B cell (primary cell): ENCODE measurements at regions not wholly inside any gene's neighbourhood (a gene's known extent, or its start where the extent isn't known, plus 50 kb on each side); places are given as distances from the start of the nearest gene placed in this dataset.

Experiments
- ATAC-seq: fragments of 200-7000 bp; cut with Tn5 transposase; one replicate; pipeline ENCODE4 v1.10.0; 2021; ENCODE audit warnings: low read depth, mild to moderate bottlenecking, moderate number of reproducible peaks, moderate library complexity
- CTCF ChIA-PET: fragments of 350-600 bp; sonication (Branson Sonifier 250); formaldehyde crosslinking; loops from one replicate; lab custom pipeline; 2021; ENCODE audit warnings: antibody characterized with exemption, inconsistent platforms; lab: Charles Lee
- POLR2A ChIA-PET: fragments of 350-600 bp; sonication (Branson Sonifier 250); formaldehyde crosslinking; loops from one replicate; lab custom pipeline; 2021; ENCODE audit warnings: antibody characterized with exemption; lab: Charles Lee
- DNase-seq: peaks from one replicate; pipeline ENCODE4 v3.0.0; 2013
- H2AFZ ChIP-seq: 2 replicates; pipeline ENCODE4 v1.6.1; 2012; ENCODE audit warnings: mild to moderate bottlenecking, low read depth, low read length; ENCODE audit not compliant: insufficient read depth, poor library complexity, severe bottlenecking
- H3K27ac ChIP-seq, 2 donors: 1 replicate in 1 of 2; 2 replicates in 1 of 2; pipeline ENCODE4 v1.5.1; 2012 to 2013; ENCODE audit warnings: low read length in 2 of 2, mild to moderate bottlenecking in 2 of 2, moderate library complexity in 1 of 2
- H3K27me3 ChIP-seq, 4 experiments: fragments of 200-600 bp in 1 of 4; sonication (generic) in 1 of 4; replicated peaks in 1 of 4; 1 replicate in 2 of 4; 2 replicates in 2 of 4; pipeline versions ENCODE4 v1.6.1 to v1.7.0; 2013 to 2016; ENCODE audit warnings: low read length in 3 of 4, mild to moderate bottlenecking in 2 of 4, mixed read lengths in 1 of 4, moderate library complexity in 1 of 4; ENCODE audit not compliant: insufficient read depth in 4 of 4, control insufficient read depth in 3 of 4; ENCODE audit errors: control extremely low read depth in 1 of 4
- H3K36me3 ChIP-seq, 2 experiments: replicated peaks in 1 of 2; 1 replicate in 1 of 2; 2 replicates in 1 of 2; pipeline versions ENCODE4 v1.6.1 to v1.7.1; 2013; ENCODE audit warnings: low read length in 1 of 2; ENCODE audit not compliant: insufficient read depth in 2 of 2, control insufficient read depth in 1 of 2; ENCODE audit errors: control extremely low read depth in 1 of 2, extremely low read depth in 1 of 2
- H3K4me1 ChIP-seq, 2 donors: fragments of 200-600 bp in 1 of 2; sonication (generic) in 1 of 2; 1 replicate in 1 of 2; 2 replicates in 1 of 2; pipeline versions ENCODE4 v1.5.1 to v1.6.1; 2013 to 2017; ENCODE audit warnings: low read length in 2 of 2; ENCODE audit not compliant: control insufficient read depth in 2 of 2, insufficient read depth in 2 of 2
- H3K4me2 ChIP-seq: replicated peaks from 2 replicates; pipeline ENCODE3; 2012; ENCODE audit warnings: mild to moderate bottlenecking, low read depth, low read length; ENCODE audit not compliant: poor library complexity, severe bottlenecking
- H3K4me3 ChIP-seq, 5 experiments: fragments of 200-600 bp in 1 of 5; sonication (generic) in 1 of 5; 1 replicate in 3 of 5; 2 replicates in 2 of 5; pipeline versions ENCODE4 v1.5.1 to v1.7.0; 2011 to 2016; ENCODE audit warnings: low read length in 4 of 5, mild to moderate bottlenecking in 4 of 5, low read depth in 2 of 5, control low read depth in 1 of 5, moderate library complexity in 1 of 5; ENCODE audit not compliant: insufficient read depth in 1 of 5; ENCODE audit errors: control extremely low read depth in 1 of 5, extremely low read depth in 1 of 5
- H3K79me2 ChIP-seq: fragments of 200-600 bp; sonication (generic); one replicate; pipeline ENCODE4 v1.6.0; 2016; ENCODE audit warnings: low read length; ENCODE audit not compliant: control insufficient read depth, insufficient read depth
- H3K9ac ChIP-seq: fragments of 200-600 bp; sonication (generic); 2 replicates; pipeline ENCODE4 v1.6.1; 2017; ENCODE audit warnings: mild to moderate bottlenecking, low read length, moderate library complexity
- H3K9me3 ChIP-seq, 3 donors: one replicate each; pipeline versions ENCODE4 v1.6.1 to v1.7.1; 2013; ENCODE audit warnings: low read length in 2 of 3; ENCODE audit not compliant: control insufficient read depth in 2 of 3, insufficient read depth in 1 of 3; ENCODE audit errors: control extremely low read depth in 1 of 3
- H4K20me1 ChIP-seq: 2 replicates; pipeline ENCODE4 v1.6.0; 2012; ENCODE audit warnings: mild to moderate bottlenecking, low read length; ENCODE audit not compliant: insufficient read depth, control insufficient read depth, poor library complexity, severe bottlenecking
- H3K27ac Mint-ChIP-seq: one replicate; pipeline ENCODE4 v1.8.0; 2021; ENCODE audit warnings: mixed read lengths
- H3K27me3 Mint-ChIP-seq: one replicate; pipeline ENCODE4 v1.8.0; 2021; ENCODE audit warnings: mixed read lengths
- H3K4me1 Mint-ChIP-seq: one replicate; pipeline ENCODE4 v1.8.0; 2021; ENCODE audit warnings: mixed read lengths
- H3K4me3 Mint-ChIP-seq: one replicate; pipeline ENCODE4 v1.8.0; 2021; ENCODE audit warnings: mixed read lengths
- H3K9me3 Mint-ChIP-seq: one replicate; pipeline ENCODE4 v1.8.0; 2022; ENCODE audit warnings: mixed read lengths; ENCODE audit not compliant: insufficient read depth
- EZH2 ChIP-seq: IDR thresholded peaks from 2 replicates; pipeline ENCODE4 v1.6.1; 2012; ENCODE audit warnings: borderline replicate concordance, low read depth, mild to moderate bottlenecking, moderate library complexity, low read length; ENCODE audit not compliant: insufficient read depth, poor library complexity, severe bottlenecking
- WGBS: methylation state at CpG from one replicate; pipeline ENCODE4 v1.1.5; 2013; ENCODE audit warnings: missing lambda C conversion rate; ENCODE audit not compliant: insufficient coverage; 5-methylcytosine and 5-hydroxymethylcytosine counted together
- intact Hi-C: fragments of 100-400 bp; cut with micrococcal nuclease; formaldehyde crosslinking; loops from one replicate; pipeline ENCODE4 v1.10.0; 2022
- TF ChIP-seq, protein P1 (sequence below): fragments of 200-600 bp; IDR thresholded peaks from one replicate; pipeline ENCODE4 v1.8.0; 2022; ENCODE audit warnings: antibody characterized with exemption, mild to moderate bottlenecking

DNA sequence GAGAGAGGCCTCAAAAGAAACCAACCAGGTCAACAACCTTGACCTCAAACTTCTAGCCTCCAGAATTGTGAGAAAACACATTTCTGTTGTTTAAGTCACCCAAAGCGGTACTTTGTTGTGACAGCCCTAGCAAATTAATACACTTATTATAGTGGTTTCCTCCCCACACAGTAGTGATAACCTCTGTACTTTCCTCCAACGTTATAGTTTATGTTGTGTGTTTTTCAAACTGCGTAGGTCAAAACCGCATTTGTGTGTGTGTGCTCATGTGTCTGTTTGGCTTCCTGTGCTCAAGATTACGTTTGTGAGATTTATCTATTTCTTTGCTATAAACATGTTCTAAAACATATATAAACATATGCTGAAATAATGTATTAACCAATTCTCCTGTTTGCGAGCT, 667.8 kb upstream of the USP24 start:
- Mint-ChIP-seq H3K27me3 (peaks cover 9% of the 10 kb centered on the region), H3K9me3 (no peaks in the 10 kb centered on the region), H3K27ac (no peak overlapping the region), H3K4me1 (no peaks in the 10 kb centered on the region), H3K4me3 (no peak overlapping the region)
- no peaks in the 10 kb centered on the region for H3K36me3 ChIP-seq
- WGBS = 100% methylated on average over 1 of the region's 6 CpGs
- no peak overlapping the region for H3K4me3 ChIP-seq
- H3K4me1 ChIP-seq = no peaks in the 10 kb centered on the region
- TF ChIP-seq, protein P1, sequence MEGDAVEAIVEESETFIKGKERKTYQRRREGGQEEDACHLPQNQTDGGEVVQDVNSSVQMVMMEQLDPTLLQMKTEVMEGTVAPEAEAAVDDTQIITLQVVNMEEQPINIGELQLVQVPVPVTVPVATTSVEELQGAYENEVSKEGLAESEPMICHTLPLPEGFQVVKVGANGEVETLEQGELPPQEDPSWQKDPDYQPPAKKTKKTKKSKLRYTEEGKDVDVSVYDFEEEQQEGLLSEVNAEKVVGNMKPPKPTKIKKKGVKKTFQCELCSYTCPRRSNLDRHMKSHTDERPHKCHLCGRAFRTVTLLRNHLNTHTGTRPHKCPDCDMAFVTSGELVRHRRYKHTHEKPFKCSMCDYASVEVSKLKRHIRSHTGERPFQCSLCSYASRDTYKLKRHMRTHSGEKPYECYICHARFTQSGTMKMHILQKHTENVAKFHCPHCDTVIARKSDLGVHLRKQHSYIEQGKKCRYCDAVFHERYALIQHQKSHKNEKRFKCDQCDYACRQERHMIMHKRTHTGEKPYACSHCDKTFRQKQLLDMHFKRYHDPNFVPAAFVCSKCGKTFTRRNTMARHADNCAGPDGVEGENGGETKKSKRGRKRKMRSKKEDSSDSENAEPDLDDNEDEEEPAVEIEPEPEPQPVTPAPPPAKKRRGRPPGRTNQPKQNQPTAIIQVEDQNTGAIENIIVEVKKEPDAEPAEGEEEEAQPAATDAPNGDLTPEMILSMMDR = no peak
- TF ChIP-seq EZH2 = no peak
- H3K79me2 ChIP-seq = no peaks in the 10 kb centered on the region
- no peak overlapping the region for H2AFZ ChIP-seq
- no peak overlapping the region for H3K4me2 ChIP-seq
- H3K9ac ChIP-seq = no peak overlapping the region
- DNase-seq (no peak), ATAC-seq (no peak)
- ChIA-PET CTCF (no interaction called here), POLR2A (no interaction called here)
- no peaks in the 10 kb centered on the region for H3K9me3 ChIP-seq
- H4K20me1 ChIP-seq = no peaks in the 10 kb centered on the region
- intact Hi-C loops = no loop called here
- no peak overlapping the region for H3K27ac ChIP-seq
- H3K27me3 ChIP-seq = no peaks in the 10 kb centered on the region

DNA sequence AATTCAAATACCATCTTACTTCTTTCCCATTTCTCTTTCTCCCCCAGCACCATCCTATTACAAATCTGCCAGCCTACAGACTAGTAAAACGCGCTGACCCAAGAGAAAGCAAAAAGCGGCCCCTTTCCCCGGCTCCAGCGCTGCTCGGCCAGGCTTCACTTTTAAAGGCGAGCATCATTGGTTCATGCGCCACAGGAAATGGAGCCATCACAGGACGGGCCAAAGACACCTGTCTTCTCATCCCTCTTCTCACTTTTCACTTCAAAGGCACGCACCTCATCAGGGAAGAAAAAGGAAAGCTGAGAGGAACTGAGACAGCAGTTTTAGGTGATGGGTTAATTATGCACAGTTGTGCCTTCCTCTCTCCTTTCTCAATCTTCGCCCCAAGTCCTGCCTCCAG, 664.2 kb upstream of the USP24 start:
- Mint-ChIP-seq H3K9me3 (no peaks in the 10 kb centered on the region), H3K27ac (no peak overlapping the region), H3K4me1 (no peaks in the 10 kb centered on the region), H3K27me3 (peaks cover 7% of the 10 kb centered on the region), H3K4me3 (no peak overlapping the region)
- Histone ChIP-seq H3K4me1 (no peaks in the 10 kb centered on the region), H3K9me3 (no peaks in the 10 kb centered on the region), H4K20me1 (no peaks in the 10 kb centered on the region), H3K79me2 (no peaks in the 10 kb centered on the region), H3K36me3 (no peaks in the 10 kb centered on the region), H3K4me2 (no peak overlapping the region), H3K9ac (no peak overlapping the region), H3K27me3 (no peaks in the 10 kb centered on the region), H3K4me3 (no peak overlapping the region), H2AFZ (no peak overlapping the region), H3K27ac (no peak overlapping the region)
- TF ChIP-seq, protein P1 = no peak
- TF ChIP-seq EZH2 = no peak
- ChIA-PET CTCF (no interaction called here), POLR2A (no interaction called here)
- ATAC-seq (no peak), DNase-seq (no peak)
- 96% methylated on average over 6 of the region's 11 CpGs for WGBS
- intact Hi-C loops = no loop called here
